ENCODE measurements at regions not wholly inside any gene's neighbourhood (a gene's known extent, or its start where the extent isn't known, plus 50 kb on each side); places are given as distances from the start of the nearest gene placed in this dataset.

- TF ChIP-seq, protein P1, sequence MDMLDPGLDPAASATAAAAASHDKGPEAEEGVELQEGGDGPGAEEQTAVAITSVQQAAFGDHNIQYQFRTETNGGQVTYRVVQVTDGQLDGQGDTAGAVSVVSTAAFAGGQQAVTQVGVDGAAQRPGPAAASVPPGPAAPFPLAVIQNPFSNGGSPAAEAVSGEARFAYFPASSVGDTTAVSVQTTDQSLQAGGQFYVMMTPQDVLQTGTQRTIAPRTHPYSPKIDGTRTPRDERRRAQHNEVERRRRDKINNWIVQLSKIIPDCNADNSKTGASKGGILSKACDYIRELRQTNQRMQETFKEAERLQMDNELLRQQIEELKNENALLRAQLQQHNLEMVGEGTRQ (IDR thresholded peaks at IDR 0.05; ENCODE audit: borderline replicate concordance, low read depth, low read length): no peak
- TF ChIP-seq ASH2L (IDR thresholded peaks at IDR 0.05; ENCODE audit: borderline replicate concordance, low read depth) (no peak), JUNB (IDR thresholded peaks at IDR 0.05) (no peak), ZSCAN29 (IDR thresholded peaks at IDR 0.05) (no peak), CHD2 (IDR thresholded peaks at IDR 0.05; ENCODE audit: borderline replicate concordance, low read depth, low read length) (no peak), PML (IDR thresholded peaks at IDR 0.05; ENCODE audit: low read length) (no peak), TAF1 (IDR thresholded peaks at IDR 0.05; ENCODE audit: borderline replicate concordance, low read depth, low read length) (no peak)
- TF ChIP-seq, protein P2, sequence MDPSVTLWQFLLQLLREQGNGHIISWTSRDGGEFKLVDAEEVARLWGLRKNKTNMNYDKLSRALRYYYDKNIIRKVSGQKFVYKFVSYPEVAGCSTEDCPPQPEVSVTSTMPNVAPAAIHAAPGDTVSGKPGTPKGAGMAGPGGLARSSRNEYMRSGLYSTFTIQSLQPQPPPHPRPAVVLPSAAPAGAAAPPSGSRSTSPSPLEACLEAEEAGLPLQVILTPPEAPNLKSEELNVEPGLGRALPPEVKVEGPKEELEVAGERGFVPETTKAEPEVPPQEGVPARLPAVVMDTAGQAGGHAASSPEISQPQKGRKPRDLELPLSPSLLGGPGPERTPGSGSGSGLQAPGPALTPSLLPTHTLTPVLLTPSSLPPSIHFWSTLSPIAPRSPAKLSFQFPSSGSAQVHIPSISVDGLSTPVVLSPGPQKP (IDR thresholded peaks at IDR 0.05; ENCODE audit: low read depth, low read length): no peak
Observed at GRCh38 chr4:136634121-136634520, 898.2 kb downstream of the PCDH18 start.
